Prostate gland (tissue), 2 donors: ENCODE measurements at regions not wholly inside any gene's neighbourhood (a gene's known extent, or its start where the extent isn't known, plus 50 kb on each side); places are given as distances from the start of the nearest gene placed in this dataset.

Source experiments
- DNase-seq: peaks from one replicate; pipeline ENCODE4 v3.0.0-alpha.2; 2019; ENCODE audit warnings: low spot score
- H3K27ac ChIP-seq, 2 donors: fragments of 200-600 bp; sonication (generic); 2 replicates each; pipeline ENCODE4 v1.5.1; 2017 to 2019
- H3K27me3 ChIP-seq: fragments of 200-600 bp; sonication (generic); replicated peaks from 2 replicates; pipeline ENCODE4 v1.5.1; 2019; ENCODE audit not compliant: insufficient read depth
- H3K36me3 ChIP-seq, 2 donors: fragments of 200-600 bp; sonication (generic); 1 replicate in 1 of 2; 2 replicates in 1 of 2; pipeline versions ENCODE4 v1.5.1 to v1.8.1; 2017 to 2019
- H3K4me1 ChIP-seq: fragments of 200-600 bp; sonication (generic); replicated peaks from 2 replicates; pipeline ENCODE4 v1.5.1; 2019
- H3K4me3 ChIP-seq, 2 donors: fragments of 200-600 bp; sonication (generic); 2 replicates each; pipeline ENCODE4 v1.5.1; 2017 to 2019
- H3K9me3 ChIP-seq: fragments of 200-600 bp; sonication (generic); 2 replicates; pipeline ENCODE4 v1.5.1; 2017
- CTCF ChIP-seq, 4 experiments: fragments of 200-600 bp in 2 of 4; fragments of 450-650 bp in 2 of 4; sonication (generic) in 2 of 4; IDR thresholded peaks; 1 replicate in 3 of 4; 2 replicates in 1 of 4; pipeline ENCODE4 v1.5.1; 2016 to 2019; ENCODE audit warnings: antibody characterized with exemption in 4 of 4, mild to moderate bottlenecking in 2 of 4, moderate library complexity in 2 of 4
- POLR2A ChIP-seq: fragments of 450-650 bp; IDR thresholded peaks from one replicate; pipeline ENCODE4 v1.6.1; 2016; ENCODE audit warnings: antibody characterized with exemption, mild to moderate bottlenecking
- POLR2AphosphoS5 ChIP-seq: sonication (generic); formaldehyde crosslinking; IDR thresholded peaks from one replicate; pipeline ENCODE4 v1.6.1; 2017; ENCODE audit warnings: antibody characterized with exemption
- whole genome bisulfite sequencing: methylation state at CpG from one replicate; pipeline ENCODE4 v1.1.5; 2018; 5-methylcytosine and 5-hydroxymethylcytosine counted together
- intact Hi-C: fragments of 100-400 bp; cut with DNase I; formaldehyde crosslinking; loops from one replicate; pipeline ENCODE4 v1.14.2; 2022

- 11% methylated on average over 7 of the region's 7 CpGs for WGBS
- no peaks in the 10 kb centered on the region for H3K4me1 ChIP-seq
- H3K27ac ChIP-seq: no peak overlapping the region
- H3K36me3 ChIP-seq: no peaks in the 10 kb centered on the region
- no peaks in the 10 kb centered on the region for H3K9me3 ChIP-seq
- H3K4me3 ChIP-seq: no peak overlapping the region
- no peak for DNase-seq
- H3K27me3 ChIP-seq: no peaks in the 10 kb centered on the region
- TF ChIP-seq POLR2A (no peak), POLR2AphosphoS5 (no peak), CTCF (IDR thresholded peaks at IDR 0.05) (no peak)
- intact Hi-C loops: no loop called here
These were observed 65.7 kb upstream of the FANCC start for GRCh38 chr9:95383185-95383676.

- H3K36me3 ChIP-seq: no peaks in the 10 kb centered on the region
- no peaks in the 10 kb centered on the region for H3K4me1 ChIP-seq
- no peaks in the 10 kb centered on the region for H3K9me3 ChIP-seq
- no peak overlapping the region for H3K4me3 ChIP-seq
- intact Hi-C loops: no loop called here
- 83% methylated on average over 10 of the region's 10 CpGs for WGBS
- no peak overlapping the region for H3K27ac ChIP-seq
- DNase-seq: no peak
- TF ChIP-seq POLR2AphosphoS5: no peak
- TF ChIP-seq CTCF (IDR thresholded peaks at IDR 0.05): no peak
- TF ChIP-seq POLR2A: no peak
- no peaks in the 10 kb centered on the region for H3K27me3 ChIP-seq
These were observed 64.9 kb upstream of the FANCC start for GRCh38 chr9:95382433-95382832.

- H3K9me3 ChIP-seq: no peaks in the 10 kb centered on the region
- TF ChIP-seq POLR2AphosphoS5 (no peak), POLR2A (no peak), CTCF (IDR thresholded peaks at IDR 0.05) (no peak)
- intact Hi-C loops: no loop called here
- no peaks in the 10 kb centered on the region for H3K27me3 ChIP-seq
- no peaks in the 10 kb centered on the region for H3K36me3 ChIP-seq
- H3K4me1 ChIP-seq: no peaks in the 10 kb centered on the region
- no peak for DNase-seq
- 81% methylated on average over 7 of the region's 7 CpGs for WGBS
- H3K4me3 ChIP-seq: no peak overlapping the region
- no peak overlapping the region for H3K27ac ChIP-seq
These were observed 63.7 kb upstream of the FANCC start for GRCh38 chr9:95381221-95381620.

- H3K36me3 ChIP-seq: no peaks in the 10 kb centered on the region
- 63% methylated on average over 5 of the region's 5 CpGs for WGBS
- no peak overlapping the region for H3K27ac ChIP-seq
- no peaks in the 10 kb centered on the region for H3K27me3 ChIP-seq
- H3K4me3 ChIP-seq: no peak overlapping the region
- TF ChIP-seq POLR2AphosphoS5 (no peak), POLR2A (no peak), CTCF (IDR thresholded peaks at IDR 0.05) (no peak)
- H3K9me3 ChIP-seq: no peaks in the 10 kb centered on the region
- no peaks in the 10 kb centered on the region for H3K4me1 ChIP-seq
- DNase-seq: no peak
- intact Hi-C loops: no loop called here
These were observed 62.1 kb upstream of the FANCC start for GRCh38 chr9:95379630-95380029.

- H3K4me3 ChIP-seq: no peak overlapping the region
- TF ChIP-seq CTCF (IDR thresholded peaks at IDR 0.05) (no peak), POLR2AphosphoS5 (no peak), POLR2A (no peak)
- intact Hi-C loops: no loop called here
- no peak for DNase-seq
- no peaks in the 10 kb centered on the region for H3K9me3 ChIP-seq
- no peaks in the 10 kb centered on the region for H3K4me1 ChIP-seq
- WGBS: 66% methylated on average over 9 of the region's 9 CpGs
- no peaks in the 10 kb centered on the region for H3K36me3 ChIP-seq
- no peaks in the 10 kb centered on the region for H3K27me3 ChIP-seq
- no peak overlapping the region for H3K27ac ChIP-seq
These were observed 56.4 kb upstream of the FANCC start for GRCh38 chr9:95373782-95374487.
